WTC11 (cell line): ENCODE measurements at regions not wholly inside any gene's neighbourhood (a gene's known extent, or its start where the extent isn't known, plus 50 kb on each side); places are given as distances from the start of the nearest gene placed in this dataset.

Experiments
- ATAC-seq: fragments of 200-7000 bp; cut with Tn5 transposase; 2 replicates; pipeline ENCODE4 v1.10.0; 2021; ENCODE audit warnings: mild to moderate bottlenecking, moderate library complexity
- CTCF ChIA-PET: fragments of 300-600 bp; sonication (Branson Sonifier 250); formaldehyde crosslinking; loops from one replicate; lab custom pipeline; 2021; ENCODE audit warnings: antibody characterized with exemption; lab: Charles Lee
- POLR2A ChIA-PET: fragments of 350-600 bp; sonication (Branson Sonifier 250); formaldehyde crosslinking; loops from one replicate; lab custom pipeline; 2021; ENCODE audit warnings: antibody characterized with exemption; lab: Charles Lee
- DNase-seq: peaks from one replicate; pipeline ENCODE4 v3.0.0; 2021; ENCODE audit warnings: low spot score
- H3K27ac Mint-ChIP-seq: 2 replicates; pipeline ENCODE4 v1.8.0; 2021; ENCODE audit warnings: mixed read lengths
- H3K27me3 Mint-ChIP-seq: 2 replicates; pipeline ENCODE4 v1.8.0; 2021; ENCODE audit warnings: low read depth, mild to moderate bottlenecking, moderate library complexity, mixed read lengths
- H3K36me3 Mint-ChIP-seq: 2 replicates; pipeline ENCODE4 v1.8.0; 2021; ENCODE audit warnings: mixed read lengths
- H3K4me1 Mint-ChIP-seq: 2 replicates; pipeline ENCODE4 v1.8.0; 2022; ENCODE audit warnings: mixed read lengths
- H3K4me3 Mint-ChIP-seq: 2 replicates; pipeline ENCODE4 v1.8.0; 2021; ENCODE audit warnings: mild to moderate bottlenecking, moderate library complexity, mixed read lengths
- H3K9me3 Mint-ChIP-seq: 2 replicates; pipeline ENCODE4 v1.8.0; 2021; ENCODE audit warnings: mixed read lengths
- AR ChIP-seq: fragments of 250-450 bp; sonication (Bioruptor Pico); IDR thresholded peaks from 2 replicates; pipeline ENCODE4 v1.9.0; 2021; ENCODE audit warnings: mild to moderate bottlenecking
- FOXP4 ChIP-seq: sonication (generic); formaldehyde crosslinking; IDR thresholded peaks from 2 replicates; pipeline ENCODE4 v1.8.0; 2022; ENCODE audit warnings: mild to moderate bottlenecking, missing genetic modification reagents
- KAT7 ChIP-seq: sonication (generic); formaldehyde crosslinking; IDR thresholded peaks from 2 replicates; pipeline ENCODE4 v1.8.1; 2023; ENCODE audit warnings: missing genetic modification reagents, mild to moderate bottlenecking, borderline replicate concordance
- MAX ChIP-seq: sonication (generic); formaldehyde crosslinking; IDR thresholded peaks from 2 replicates; pipeline ENCODE4 v1.8.0; 2022; ENCODE audit warnings: mild to moderate bottlenecking, missing genetic modification reagents
- MXD4 ChIP-seq: fragments of 250-450 bp; sonication (Bioruptor Pico); IDR thresholded peaks from 2 replicates; pipeline ENCODE4 v1.8.0; 2021; ENCODE audit warnings: mild to moderate bottlenecking, moderate library complexity, borderline replicate concordance
- NFYB ChIP-seq: sonication (generic); formaldehyde crosslinking; conservative IDR thresholded peaks from 2 replicates; pipeline ENCODE4 v1.8.0; 2022; ENCODE audit warnings: low read depth, missing genetic modification reagents
- NR1H2 ChIP-seq: sonication (generic); formaldehyde crosslinking; IDR thresholded peaks from 2 replicates; pipeline ENCODE4 v1.9.0; 2021; ENCODE audit warnings: mild to moderate bottlenecking, moderate library complexity, missing genetic modification reagents
- NR3C1 ChIP-seq: sonication (generic); formaldehyde crosslinking; conservative IDR thresholded peaks from 2 replicates; pipeline ENCODE4 v1.8.1; 2023; ENCODE audit warnings: low read depth, mild to moderate bottlenecking, missing genetic modification reagents
- RELA ChIP-seq: sonication (generic); formaldehyde crosslinking; IDR thresholded peaks from 2 replicates; pipeline ENCODE4 v1.8.1; 2022; ENCODE audit warnings: missing genetic modification reagents, mild to moderate bottlenecking, borderline replicate concordance
- RORB ChIP-seq: fragments of 250-450 bp; sonication (Bioruptor Pico); IDR thresholded peaks from 2 replicates; pipeline ENCODE4 v1.9.0; 2021; ENCODE audit warnings: mild to moderate bottlenecking
- SMAD4 ChIP-seq: sonication (generic); formaldehyde crosslinking; IDR thresholded peaks from 2 replicates; pipeline ENCODE4 v1.8.0; 2022; ENCODE audit warnings: mild to moderate bottlenecking, missing genetic modification reagents
- SP1 ChIP-seq: sonication (generic); formaldehyde crosslinking; conservative IDR thresholded peaks from 2 replicates; pipeline ENCODE4 v1.8.1; 2022; ENCODE audit warnings: missing genetic modification reagents
- TEAD4 ChIP-seq: sonication (generic); formaldehyde crosslinking; IDR thresholded peaks from 2 replicates; pipeline ENCODE4 v1.8.0; 2022; ENCODE audit warnings: mild to moderate bottlenecking, missing genetic modification reagents
- USF2 ChIP-seq: sonication (generic); formaldehyde crosslinking; IDR thresholded peaks from 2 replicates; pipeline ENCODE4 v1.8.1; 2023; ENCODE audit warnings: mild to moderate bottlenecking, missing genetic modification reagents, moderate library complexity
- ZNF317 ChIP-seq: sonication (generic); formaldehyde crosslinking; IDR thresholded peaks from 2 replicates; pipeline ENCODE4 v1.8.1; 2023; ENCODE audit warnings: low read depth, mild to moderate bottlenecking, moderate library complexity, missing genetic modification reagents, borderline replicate concordance
- ZNF396 ChIP-seq: fragments of 250-450 bp; sonication (Bioruptor Pico); IDR thresholded peaks from 2 replicates; pipeline ENCODE4 v1.8.0; 2021; ENCODE audit warnings: mild to moderate bottlenecking, moderate library complexity, borderline replicate concordance
- ZNF512 ChIP-seq: sonication (generic); formaldehyde crosslinking; IDR thresholded peaks from 2 replicates; pipeline ENCODE4 v1.8.1; 2022; ENCODE audit warnings: missing genetic modification reagents, borderline replicate concordance
- TF ChIP-seq, protein P1 (sequence below): sonication (generic); formaldehyde crosslinking; IDR thresholded peaks from 2 replicates; pipeline ENCODE4 v1.8.0; 2022; ENCODE audit warnings: missing genetic modification reagents
- TF ChIP-seq, protein P2 (sequence below): fragments of 250-450 bp; sonication (Bioruptor Pico); IDR thresholded peaks from 2 replicates; pipeline ENCODE4 v1.8.0; 2021; ENCODE audit warnings: mild to moderate bottlenecking
- TF ChIP-seq, protein P3 (sequence below): fragments of 250-450 bp; sonication (Bioruptor Pico); IDR thresholded peaks from 2 replicates; pipeline ENCODE4 v1.9.0; 2021; ENCODE audit warnings: mild to moderate bottlenecking, borderline replicate concordance

GRCh38 chr7:17029150-17029549 is 147.4 kb upstream of the AGR3 start (continued):
- TF ChIP-seq NFYB (CRISPR knock-in tag) = no peak
- TF ChIP-seq, protein P1, sequence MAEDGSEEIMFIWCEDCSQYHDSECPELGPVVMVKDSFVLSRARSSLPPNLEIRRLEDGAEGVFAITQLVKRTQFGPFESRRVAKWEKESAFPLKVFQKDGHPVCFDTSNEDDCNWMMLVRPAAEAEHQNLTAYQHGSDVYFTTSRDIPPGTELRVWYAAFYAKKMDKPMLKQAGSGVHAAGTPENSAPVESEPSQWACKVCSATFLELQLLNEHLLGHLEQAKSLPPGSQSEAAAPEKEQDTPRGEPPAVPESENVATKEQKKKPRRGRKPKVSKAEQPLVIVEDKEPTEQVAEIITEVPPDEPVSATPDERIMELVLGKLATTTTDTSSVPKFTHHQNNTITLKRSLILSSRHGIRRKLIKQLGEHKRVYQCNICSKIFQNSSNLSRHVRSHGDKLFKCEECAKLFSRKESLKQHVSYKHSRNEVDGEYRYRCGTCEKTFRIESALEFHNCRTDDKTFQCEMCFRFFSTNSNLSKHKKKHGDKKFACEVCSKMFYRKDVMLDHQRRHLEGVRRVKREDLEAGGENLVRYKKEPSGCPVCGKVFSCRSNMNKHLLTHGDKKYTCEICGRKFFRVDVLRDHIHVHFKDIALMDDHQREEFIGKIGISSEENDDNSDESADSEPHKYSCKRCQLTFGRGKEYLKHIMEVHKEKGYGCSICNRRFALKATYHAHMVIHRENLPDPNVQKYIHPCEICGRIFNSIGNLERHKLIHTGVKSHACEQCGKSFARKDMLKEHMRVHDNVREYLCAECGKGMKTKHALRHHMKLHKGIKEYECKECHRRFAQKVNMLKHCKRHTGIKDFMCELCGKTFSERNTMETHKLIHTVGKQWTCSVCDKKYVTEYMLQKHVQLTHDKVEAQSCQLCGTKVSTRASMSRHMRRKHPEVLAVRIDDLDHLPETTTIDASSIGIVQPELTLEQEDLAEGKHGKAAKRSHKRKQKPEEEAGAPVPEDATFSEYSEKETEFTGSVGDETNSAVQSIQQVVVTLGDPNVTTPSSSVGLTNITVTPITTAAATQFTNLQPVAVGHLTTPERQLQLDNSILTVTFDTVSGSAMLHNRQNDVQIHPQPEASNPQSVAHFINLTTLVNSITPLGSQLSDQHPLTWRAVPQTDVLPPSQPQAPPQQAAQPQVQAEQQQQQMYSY = no peak
- no peak for TF ChIP-seq NR1H2 (CRISPR knock-in tag)
- TF ChIP-seq RORB = no peak
- TF ChIP-seq FOXP4 (CRISPR knock-in tag) = no peak
- TF ChIP-seq MAX = no peak

DNA sequence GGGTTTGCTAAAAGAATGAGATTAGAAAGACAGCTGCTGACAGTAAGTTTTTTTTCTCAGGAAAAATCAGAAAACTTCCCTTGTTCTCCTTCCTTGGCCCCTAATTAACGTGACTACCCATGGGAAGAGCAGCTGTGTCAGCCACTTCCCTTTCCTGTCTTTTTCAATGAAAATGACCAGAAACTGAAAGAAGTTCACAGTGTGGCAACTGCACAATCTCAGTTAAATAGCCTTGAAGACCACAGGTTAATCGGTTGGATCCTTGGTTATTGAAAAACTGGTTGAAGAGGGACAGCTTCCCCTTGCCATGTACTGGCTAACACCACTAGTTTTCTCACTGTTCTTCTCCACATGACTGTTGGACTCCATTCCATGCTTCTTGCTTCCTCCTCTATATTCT is 148.8 kb upstream of the AGR3 start:
- CTCF ChIA-PET = no interaction called here
- H3K9me3 Mint-ChIP-seq = no peaks in the 10 kb centered on the region
- POLR2A ChIA-PET = no interaction called here
- H3K27me3 Mint-ChIP-seq = no peaks in the 10 kb centered on the region
- ATAC-seq (no peak), DNase-seq (no peak)
- H3K36me3 Mint-ChIP-seq = no peaks in the 10 kb centered on the region
- H3K4me3 Mint-ChIP-seq = no peak overlapping the region
- no peak overlapping the region for H3K27ac Mint-ChIP-seq
- 0 out of 2 replicates have a peak, but pooled peaks cover 5% of the 10 kb centered on the region for H3K4me1 Mint-ChIP-seq
- TF ChIP-seq RELA (CRISPR knock-in tag) (no peak), ZNF512 (CRISPR knock-in tag) (no peak), ZNF396 (CRISPR knock-in tag) (no peak), SP1 (CRISPR knock-in tag) (no peak), RORB (no peak), SMAD4 (CRISPR knock-in tag) (no peak), ZNF317 (CRISPR knock-in tag) (no peak), USF2 (CRISPR knock-in tag) (no peak), AR (CRISPR knock-in tag) (no peak), MXD4 (CRISPR knock-in tag) (no peak), TEAD4 (CRISPR knock-in tag) (no peak), NR3C1 (CRISPR knock-in tag) (no peak), NR1H2 (CRISPR knock-in tag) (no peak), KAT7 (CRISPR knock-in tag) (no peak)
- TF ChIP-seq, protein P2, sequence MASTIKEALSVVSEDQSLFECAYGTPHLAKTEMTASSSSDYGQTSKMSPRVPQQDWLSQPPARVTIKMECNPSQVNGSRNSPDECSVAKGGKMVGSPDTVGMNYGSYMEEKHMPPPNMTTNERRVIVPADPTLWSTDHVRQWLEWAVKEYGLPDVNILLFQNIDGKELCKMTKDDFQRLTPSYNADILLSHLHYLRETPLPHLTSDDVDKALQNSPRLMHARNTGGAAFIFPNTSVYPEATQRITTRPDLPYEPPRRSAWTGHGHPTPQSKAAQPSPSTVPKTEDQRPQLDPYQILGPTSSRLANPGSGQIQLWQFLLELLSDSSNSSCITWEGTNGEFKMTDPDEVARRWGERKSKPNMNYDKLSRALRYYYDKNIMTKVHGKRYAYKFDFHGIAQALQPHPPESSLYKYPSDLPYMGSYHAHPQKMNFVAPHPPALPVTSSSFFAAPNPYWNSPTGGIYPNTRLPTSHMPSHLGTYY (CRISPR knock-in tag) = no peak
- TF ChIP-seq, protein P3, sequence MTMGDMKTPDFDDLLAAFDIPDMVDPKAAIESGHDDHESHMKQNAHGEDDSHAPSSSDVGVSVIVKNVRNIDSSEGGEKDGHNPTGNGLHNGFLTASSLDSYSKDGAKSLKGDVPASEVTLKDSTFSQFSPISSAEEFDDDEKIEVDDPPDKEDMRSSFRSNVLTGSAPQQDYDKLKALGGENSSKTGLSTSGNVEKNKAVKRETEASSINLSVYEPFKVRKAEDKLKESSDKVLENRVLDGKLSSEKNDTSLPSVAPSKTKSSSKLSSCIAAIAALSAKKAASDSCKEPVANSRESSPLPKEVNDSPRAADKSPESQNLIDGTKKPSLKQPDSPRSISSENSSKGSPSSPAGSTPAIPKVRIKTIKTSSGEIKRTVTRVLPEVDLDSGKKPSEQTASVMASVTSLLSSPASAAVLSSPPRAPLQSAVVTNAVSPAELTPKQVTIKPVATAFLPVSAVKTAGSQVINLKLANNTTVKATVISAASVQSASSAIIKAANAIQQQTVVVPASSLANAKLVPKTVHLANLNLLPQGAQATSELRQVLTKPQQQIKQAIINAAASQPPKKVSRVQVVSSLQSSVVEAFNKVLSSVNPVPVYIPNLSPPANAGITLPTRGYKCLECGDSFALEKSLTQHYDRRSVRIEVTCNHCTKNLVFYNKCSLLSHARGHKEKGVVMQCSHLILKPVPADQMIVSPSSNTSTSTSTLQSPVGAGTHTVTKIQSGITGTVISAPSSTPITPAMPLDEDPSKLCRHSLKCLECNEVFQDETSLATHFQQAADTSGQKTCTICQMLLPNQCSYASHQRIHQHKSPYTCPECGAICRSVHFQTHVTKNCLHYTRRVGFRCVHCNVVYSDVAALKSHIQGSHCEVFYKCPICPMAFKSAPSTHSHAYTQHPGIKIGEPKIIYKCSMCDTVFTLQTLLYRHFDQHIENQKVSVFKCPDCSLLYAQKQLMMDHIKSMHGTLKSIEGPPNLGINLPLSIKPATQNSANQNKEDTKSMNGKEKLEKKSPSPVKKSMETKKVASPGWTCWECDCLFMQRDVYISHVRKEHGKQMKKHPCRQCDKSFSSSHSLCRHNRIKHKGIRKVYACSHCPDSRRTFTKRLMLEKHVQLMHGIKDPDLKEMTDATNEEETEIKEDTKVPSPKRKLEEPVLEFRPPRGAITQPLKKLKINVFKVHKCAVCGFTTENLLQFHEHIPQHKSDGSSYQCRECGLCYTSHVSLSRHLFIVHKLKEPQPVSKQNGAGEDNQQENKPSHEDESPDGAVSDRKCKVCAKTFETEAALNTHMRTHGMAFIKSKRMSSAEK = no peak
